ENCODE measurements at regions not wholly inside any gene's neighbourhood (a gene's known extent, or its start where the extent isn't known, plus 50 kb on each side); places are given as distances from the start of the nearest gene placed in this dataset.

DNA sequence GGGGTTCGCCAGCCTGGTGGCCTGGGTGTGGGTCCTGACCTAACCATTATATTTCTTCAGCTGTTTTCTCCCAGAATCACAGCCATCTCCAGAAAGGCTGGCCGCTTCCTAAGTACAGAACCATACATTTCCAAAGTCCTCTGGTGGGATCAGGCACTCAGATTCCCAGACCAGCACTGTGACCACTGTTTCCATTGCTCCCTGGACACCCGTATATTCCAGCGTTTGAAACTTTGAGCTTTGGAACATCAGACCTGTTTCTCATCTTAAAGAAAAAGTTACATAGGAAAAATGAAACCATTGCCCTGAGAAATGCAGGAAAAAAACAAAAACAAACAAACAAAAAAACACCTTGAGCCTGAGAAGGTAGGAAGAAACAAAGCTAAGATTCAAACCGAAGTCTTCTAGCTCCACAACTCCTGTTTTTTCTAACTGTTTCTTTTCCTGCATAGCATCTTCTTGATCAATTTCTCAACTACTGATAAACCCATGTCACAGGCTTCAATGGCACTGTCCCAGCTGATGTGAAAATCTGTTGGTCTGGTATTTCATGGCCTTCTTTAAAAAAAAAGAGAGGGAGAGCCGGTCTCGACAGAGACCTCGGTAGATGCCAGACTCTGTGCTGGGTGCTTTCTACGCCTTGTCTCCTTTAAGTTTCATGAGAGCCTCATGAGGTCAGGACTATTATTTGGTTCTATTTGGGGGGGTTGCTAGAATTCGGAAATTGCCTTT lies 221.3 kb downstream of the TOMM20 start:
- 99% methylated on average over 7 of the region's 10 CpGs for WGBS (ENCODE audit: insufficient coverage)
- TF ChIP-seq, protein P1, sequence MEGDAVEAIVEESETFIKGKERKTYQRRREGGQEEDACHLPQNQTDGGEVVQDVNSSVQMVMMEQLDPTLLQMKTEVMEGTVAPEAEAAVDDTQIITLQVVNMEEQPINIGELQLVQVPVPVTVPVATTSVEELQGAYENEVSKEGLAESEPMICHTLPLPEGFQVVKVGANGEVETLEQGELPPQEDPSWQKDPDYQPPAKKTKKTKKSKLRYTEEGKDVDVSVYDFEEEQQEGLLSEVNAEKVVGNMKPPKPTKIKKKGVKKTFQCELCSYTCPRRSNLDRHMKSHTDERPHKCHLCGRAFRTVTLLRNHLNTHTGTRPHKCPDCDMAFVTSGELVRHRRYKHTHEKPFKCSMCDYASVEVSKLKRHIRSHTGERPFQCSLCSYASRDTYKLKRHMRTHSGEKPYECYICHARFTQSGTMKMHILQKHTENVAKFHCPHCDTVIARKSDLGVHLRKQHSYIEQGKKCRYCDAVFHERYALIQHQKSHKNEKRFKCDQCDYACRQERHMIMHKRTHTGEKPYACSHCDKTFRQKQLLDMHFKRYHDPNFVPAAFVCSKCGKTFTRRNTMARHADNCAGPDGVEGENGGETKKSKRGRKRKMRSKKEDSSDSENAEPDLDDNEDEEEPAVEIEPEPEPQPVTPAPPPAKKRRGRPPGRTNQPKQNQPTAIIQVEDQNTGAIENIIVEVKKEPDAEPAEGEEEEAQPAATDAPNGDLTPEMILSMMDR (IDR thresholded peaks at IDR 0.05): no peak
- intact Hi-C loops (cut with micrococcal nuclease): no loop called here

DNA sequence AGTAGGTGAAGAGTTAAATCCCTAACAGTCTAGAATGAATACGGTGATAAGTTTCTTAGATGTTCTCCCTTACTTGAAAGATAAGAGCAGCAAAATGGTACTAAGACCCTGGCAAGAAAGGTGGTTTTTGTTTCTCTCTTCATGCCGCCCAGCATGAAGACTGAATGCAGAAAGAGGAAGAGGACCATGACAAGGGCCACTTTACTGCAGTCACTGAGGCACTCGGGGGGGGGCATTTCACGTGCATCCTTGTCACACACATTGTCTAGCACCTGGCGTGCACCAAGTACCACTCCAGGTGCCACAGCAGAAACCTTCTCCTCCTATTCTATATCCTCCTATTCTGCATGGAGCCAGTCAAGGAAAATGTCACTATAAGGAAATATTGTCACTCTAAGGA lies 222.0 kb downstream of the TOMM20 start:
- 56% methylated on average over 2 of the region's 5 CpGs for WGBS (ENCODE audit: insufficient coverage)
- DNase-seq: peak in 2 of 3 donors; percentile 22 to 41
- Histone ChIP-seq H3K4me2 (replicated peaks; ENCODE audit: extremely low read depth, low read length, poor library complexity, severe bottlenecking) (no peak overlapping the region), H3K9me3 (replicated peaks in 1 of 2; ENCODE audit: control insufficient read depth in 1 of 2, insufficient read depth in 1 of 2, low read length in 2 of 2) (no peaks in the 10 kb centered on the region), H3K27me3 (ENCODE audit: control insufficient read depth in 2 of 2, insufficient read depth in 2 of 2, low read length in 2 of 2) (no peaks in the 10 kb centered on the region), H3K4me1 (ENCODE audit: control insufficient read depth in 1 of 2, insufficient read depth in 2 of 2, low read length in 2 of 2) (peaks cover 1 to 5% of the 10 kb centered on the region in 2 donors), H4K20me1 (ENCODE audit: insufficient read depth, low read length) (no peaks in the 10 kb centered on the region), H2AFZ (ENCODE audit: insufficient read depth, low read depth, low read length, poor library complexity, severe bottlenecking) (no peak overlapping the region), H3K9ac (ENCODE audit: insufficient read depth, low read length, poor library complexity, severe bottlenecking) (no peak overlapping the region), H3K4me3 (replicated peaks in 1 of 3; ENCODE audit: low read depth in 2 of 3, low read length in 3 of 3) (no peak overlapping the region), H3K79me2 (ENCODE audit: insufficient read depth, low read length) (no peaks in the 10 kb centered on the region), H3K36me3 (replicated peaks in 1 of 2; ENCODE audit: control insufficient read depth in 1 of 2, insufficient read depth in 2 of 2, low read length in 2 of 2) (no peaks in the 10 kb centered on the region), H3K27ac (ENCODE audit: low read depth in 1 of 2, low read length in 2 of 2) (no peak overlapping the region)
- Mint-ChIP-seq H3K27me3 (ENCODE audit: low read depth in 3 of 3) (peaks cover 0 to 2% (median 0%) of the 10 kb centered on the region in 3 donors), H3K9me3 (peaks cover 0 to 3% (median 0%) of the 10 kb centered on the region in 7 donors), H3K36me3 (peaks cover 0 to 3% of the 10 kb centered on the region in 2 donors), H3K4me1 (peaks cover 9% of the 10 kb centered on the region), H3K4me3 (no peak overlapping the region), H3K27ac (no peak overlapping the region)
- TF ChIP-seq, protein P1 (IDR thresholded peaks at IDR 0.05): no peak
- intact Hi-C loops (cut with micrococcal nuclease): no loop called here

More for the DNA sequence above, 221.3 kb downstream of the TOMM20 start:
- peaks cover 0 to 2% (median 0%) of the 10 kb centered on the region in 3 donors for H3K27me3 Mint-ChIP-seq (ENCODE audit: low read depth in 3 of 3)
- no peaks in the 10 kb centered on the region for H3K79me2 ChIP-seq (ENCODE audit: insufficient read depth, low read length)
- no peaks in the 10 kb centered on the region for H4K20me1 ChIP-seq (ENCODE audit: insufficient read depth, low read length)
- H3K36me3 Mint-ChIP-seq: peaks cover 0 to 3% of the 10 kb centered on the region in 2 donors
- H3K27ac Mint-ChIP-seq: no peak overlapping the region
- H3K27me3 ChIP-seq (ENCODE audit: control insufficient read depth in 2 of 2, insufficient read depth in 2 of 2, low read length in 2 of 2): no peaks in the 10 kb centered on the region
- H3K9ac ChIP-seq (ENCODE audit: insufficient read depth, low read length, poor library complexity, severe bottlenecking): no peak overlapping the region
- H3K4me3 ChIP-seq (replicated peaks in 1 of 3; ENCODE audit: low read depth in 2 of 3, low read length in 3 of 3): no peak overlapping the region
- H2AFZ ChIP-seq (ENCODE audit: insufficient read depth, low read depth, low read length, poor library complexity, severe bottlenecking): no peak overlapping the region
- no peaks in the 10 kb centered on the region for H3K36me3 ChIP-seq (replicated peaks in 1 of 2; ENCODE audit: control insufficient read depth in 1 of 2, insufficient read depth in 2 of 2, low read length in 2 of 2)
- H3K4me3 Mint-ChIP-seq: no peak overlapping the region
- no peak overlapping the region for H3K4me2 ChIP-seq (replicated peaks; ENCODE audit: extremely low read depth, low read length, poor library complexity, severe bottlenecking)
- H3K4me1 ChIP-seq (ENCODE audit: control insufficient read depth in 1 of 2, insufficient read depth in 2 of 2, low read length in 2 of 2): peaks cover 5 to 8% of the 10 kb centered on the region in 2 donors
- H3K9me3 Mint-ChIP-seq: peaks cover 0 to 3% (median 0%) of the 10 kb centered on the region in 7 donors
- peaks cover 14% of the 10 kb centered on the region for H3K4me1 Mint-ChIP-seq
- H3K9me3 ChIP-seq (replicated peaks in 1 of 2; ENCODE audit: control insufficient read depth in 1 of 2, insufficient read depth in 1 of 2, low read length in 2 of 2): no peaks in the 10 kb centered on the region
- no peak for DNase-seq
- no peak overlapping the region for H3K27ac ChIP-seq (ENCODE audit: low read depth in 1 of 2, low read length in 2 of 2)

Measured in CD14-positive monocyte (primary cell).